Esophagus muscularis mucosa (tissue), 4 donors: ENCODE measurements at regions not wholly inside any gene's neighbourhood (a gene's known extent, or its start where the extent isn't known, plus 50 kb on each side); places are given as distances from the start of the nearest gene placed in this dataset.
"Not testable (repeated sequence)": the region's sequence is repeated elsewhere in the genome, so short reads cannot be mapped to it uniquely, and the experiment has no call there.

ENCODE experiments used
- DNase-seq: peaks from one replicate; pipeline ENCODE4 v3.0.0-alpha.2; 2017; ENCODE audit errors: extremely low spot score
- H3K27ac ChIP-seq, 4 donors: fragments of 200-600 bp; sonication (generic); replicated peaks in 1 of 4; 1 replicate in 3 of 4; 2 replicates in 1 of 4; pipeline ENCODE4 v1.5.1; 2016 to 2019; ENCODE audit warnings: mild to moderate bottlenecking in 1 of 4
- H3K27me3 ChIP-seq, 4 donors: fragments of 200-600 bp; sonication (generic); one replicate each; pipeline versions ENCODE4 v1.5.1 to v1.6.0; 2016 to 2019
- H3K36me3 ChIP-seq, 4 donors: fragments of 200-600 bp; sonication (generic); one replicate each; pipeline ENCODE4 v1.5.1; 2016 to 2019
- H3K4me1 ChIP-seq, 4 donors: fragments of 200-600 bp; sonication (generic); one replicate each; pipeline ENCODE4 v1.5.1; 2016 to 2019
- H3K4me3 ChIP-seq, 4 donors: fragments of 200-600 bp; sonication (generic); 1 replicate in 2 of 4; 2 replicates in 2 of 4; pipeline ENCODE4 v1.5.1; 2016 to 2019; ENCODE audit warnings: mild to moderate bottlenecking in 4 of 4, moderate library complexity in 1 of 4
- H3K9me3 ChIP-seq, 4 donors: fragments of 200-600 bp; sonication (generic); 1 replicate in 3 of 4; 2 replicates in 1 of 4; pipeline ENCODE4 v1.5.1; 2016 to 2019
- EP300 ChIP-seq: sonication (generic); formaldehyde crosslinking; IDR thresholded peaks from one replicate; pipeline ENCODE4 v1.6.1; 2017; ENCODE audit warnings: antibody characterized with exemption
- POLR2A ChIP-seq: fragments of 450-650 bp; IDR thresholded peaks from one replicate; pipeline ENCODE4 v1.6.1; 2017; ENCODE audit warnings: antibody characterized with exemption, moderate library complexity, mild to moderate bottlenecking, low read depth
- POLR2AphosphoS5 ChIP-seq, 2 donors: sonication (generic); formaldehyde crosslinking; IDR thresholded peaks; one replicate each; pipeline ENCODE4 v1.6.1; 2017; ENCODE audit warnings: antibody characterized with exemption in 2 of 2
- WGBS: methylation state at CpG from one replicate; pipeline ENCODE4 v1.1.5; 2018; 5-methylcytosine and 5-hydroxymethylcytosine counted together
- intact Hi-C: fragments of 100-400 bp; cut with DNase I; formaldehyde crosslinking; loops from one replicate; pipeline ENCODE4 v1.15.1; 2023
- TF ChIP-seq, protein P1 (sequence below), 3 experiments: fragments of 200-600 bp in 2 of 3; fragments of 450-650 bp in 1 of 3; sonication (generic) in 2 of 3; IDR thresholded peaks; one replicate each; pipeline ENCODE4 v1.5.1; 2017 to 2019; ENCODE audit warnings: antibody characterized with exemption in 3 of 3, mild to moderate bottlenecking in 2 of 3, moderate library complexity in 1 of 3

DNA sequence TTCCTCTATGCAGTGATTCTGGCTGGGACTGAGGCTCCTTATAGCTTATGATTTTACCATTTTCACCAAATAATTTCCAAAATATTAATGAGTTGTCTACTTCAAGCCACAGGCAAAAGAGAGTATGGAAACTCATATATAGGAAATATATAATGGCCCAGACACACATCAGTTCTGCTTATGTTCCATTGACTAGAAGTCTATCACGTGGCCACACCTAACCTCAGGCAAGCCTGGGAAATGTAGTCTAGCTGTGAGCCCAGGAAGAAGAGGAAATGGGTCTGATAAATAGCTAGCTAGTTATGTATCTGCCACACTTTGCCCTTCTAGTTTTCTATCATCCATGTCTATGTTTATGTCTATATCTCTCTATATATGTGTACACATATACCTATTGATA is 195.1 kb downstream of the OTOL1 start:
- TF ChIP-seq EP300 (no peak), POLR2A (no peak), POLR2AphosphoS5 (IDR thresholded peaks at IDR 0.05) (no peak)
- TF ChIP-seq, protein P1, sequence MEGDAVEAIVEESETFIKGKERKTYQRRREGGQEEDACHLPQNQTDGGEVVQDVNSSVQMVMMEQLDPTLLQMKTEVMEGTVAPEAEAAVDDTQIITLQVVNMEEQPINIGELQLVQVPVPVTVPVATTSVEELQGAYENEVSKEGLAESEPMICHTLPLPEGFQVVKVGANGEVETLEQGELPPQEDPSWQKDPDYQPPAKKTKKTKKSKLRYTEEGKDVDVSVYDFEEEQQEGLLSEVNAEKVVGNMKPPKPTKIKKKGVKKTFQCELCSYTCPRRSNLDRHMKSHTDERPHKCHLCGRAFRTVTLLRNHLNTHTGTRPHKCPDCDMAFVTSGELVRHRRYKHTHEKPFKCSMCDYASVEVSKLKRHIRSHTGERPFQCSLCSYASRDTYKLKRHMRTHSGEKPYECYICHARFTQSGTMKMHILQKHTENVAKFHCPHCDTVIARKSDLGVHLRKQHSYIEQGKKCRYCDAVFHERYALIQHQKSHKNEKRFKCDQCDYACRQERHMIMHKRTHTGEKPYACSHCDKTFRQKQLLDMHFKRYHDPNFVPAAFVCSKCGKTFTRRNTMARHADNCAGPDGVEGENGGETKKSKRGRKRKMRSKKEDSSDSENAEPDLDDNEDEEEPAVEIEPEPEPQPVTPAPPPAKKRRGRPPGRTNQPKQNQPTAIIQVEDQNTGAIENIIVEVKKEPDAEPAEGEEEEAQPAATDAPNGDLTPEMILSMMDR (IDR thresholded peaks at IDR 0.05), result no peak
- Histone ChIP-seq H3K4me3 (no peak overlapping the region), H3K9me3 (no peaks in the 10 kb centered on the region), H3K4me1 (no peaks in the 10 kb centered on the region), H3K36me3 (no peaks in the 10 kb centered on the region), H3K27ac (no peak overlapping the region), H3K27me3 (no peaks in the 10 kb centered on the region)
- 82% methylated on average over 1 of the region's 1 CpG for WGBS
- intact Hi-C loops, result no loop called here
- DNase-seq, result no peak

DNA sequence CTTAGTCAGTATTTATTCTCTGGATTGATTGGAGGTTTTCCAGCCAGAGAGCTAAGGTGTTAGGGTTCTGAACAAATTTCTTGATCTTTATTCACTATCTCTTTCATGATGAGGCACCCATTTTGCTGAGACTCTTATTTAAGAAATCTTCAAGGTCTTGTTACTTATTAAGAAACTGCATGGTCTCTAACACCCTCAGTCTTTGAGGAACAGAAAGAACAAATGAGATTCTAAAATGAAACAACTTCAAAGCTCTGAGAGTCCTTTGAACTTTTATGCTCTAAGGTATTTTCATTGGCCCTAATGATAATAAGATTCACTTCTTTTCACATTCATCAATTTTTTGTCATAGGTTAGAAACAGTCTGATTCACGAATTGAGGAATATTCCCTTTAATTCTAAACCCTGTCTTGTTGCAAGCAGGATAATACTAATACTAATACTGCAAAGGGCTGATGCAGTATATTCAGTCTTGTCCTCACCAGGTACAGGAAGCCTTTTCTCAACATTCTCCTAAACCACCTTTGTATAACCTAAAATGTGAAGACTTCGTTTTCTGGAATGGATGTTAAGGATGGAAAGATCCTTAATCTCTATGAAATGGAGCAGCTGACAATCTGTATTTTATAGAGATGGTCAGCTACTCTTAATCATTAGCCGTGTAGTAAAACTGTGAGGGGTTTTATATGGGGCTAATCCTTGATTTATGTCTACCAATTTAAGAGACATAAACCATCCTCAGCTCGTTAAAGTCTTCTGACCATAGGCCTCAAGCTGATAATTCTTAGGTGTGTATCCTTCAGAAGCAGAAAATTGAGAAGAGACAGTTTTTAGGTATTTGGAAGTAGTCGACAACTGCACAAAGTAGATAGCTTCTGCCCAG is 198.3 kb downstream of the OTOL1 start:
- H3K36me3 ChIP-seq, result no peaks in the 10 kb centered on the region
- intact Hi-C loops, result no loop called here
- H3K9me3 ChIP-seq, result no peaks in the 10 kb centered on the region
- TF ChIP-seq POLR2AphosphoS5 (IDR thresholded peaks at IDR 0.05) (no peak), POLR2A (no peak), EP300 (no peak)
- TF ChIP-seq, protein P1 (IDR thresholded peaks at IDR 0.05), result no peak
- H3K27me3 ChIP-seq, result no peaks in the 10 kb centered on the region
- no peak overlapping the region for H3K4me3 ChIP-seq
- no peak for DNase-seq
- H3K4me1 ChIP-seq, result no peaks in the 10 kb centered on the region
- no peak overlapping the region for H3K27ac ChIP-seq
- 81% methylated on average over 5 of the region's 5 CpGs for WGBS

DNA sequence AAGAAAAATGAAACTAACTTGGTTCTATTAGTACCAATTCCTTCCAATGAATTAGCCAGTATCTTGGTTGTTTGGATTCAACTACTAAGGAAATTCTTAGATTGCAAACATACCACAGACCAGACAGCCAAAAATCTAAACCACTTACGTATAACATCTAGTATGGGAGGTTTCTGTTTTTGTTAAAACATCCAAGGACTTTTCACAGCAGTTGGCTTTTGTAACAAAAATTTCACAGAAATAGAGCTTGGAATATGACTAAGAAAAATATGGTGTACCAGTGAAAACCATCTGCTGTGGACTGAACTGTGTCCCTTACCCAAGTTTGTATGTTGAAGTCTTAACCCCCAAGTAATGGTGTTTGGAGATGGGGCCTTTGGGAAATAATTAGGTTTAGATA is 199.2 kb downstream of the OTOL1 start:
- DNase-seq, result no peak
- intact Hi-C loops, result no loop called here
- H3K4me1 ChIP-seq, result no peaks in the 10 kb centered on the region
- no peak overlapping the region for H3K4me3 ChIP-seq
- no peak overlapping the region for H3K27ac ChIP-seq
- no peaks in the 10 kb centered on the region for H3K27me3 ChIP-seq
- H3K36me3 ChIP-seq, result no peaks in the 10 kb centered on the region
- TF ChIP-seq POLR2AphosphoS5 (IDR thresholded peaks at IDR 0.05) (no peak), EP300 (no peak), POLR2A (no peak)
- TF ChIP-seq, protein P1 (IDR thresholded peaks at IDR 0.05), result no peak
- H3K9me3 ChIP-seq, result no peaks in the 10 kb centered on the region
- 50% methylated on average over 1 of the region's 1 CpG for WGBS

DNA sequence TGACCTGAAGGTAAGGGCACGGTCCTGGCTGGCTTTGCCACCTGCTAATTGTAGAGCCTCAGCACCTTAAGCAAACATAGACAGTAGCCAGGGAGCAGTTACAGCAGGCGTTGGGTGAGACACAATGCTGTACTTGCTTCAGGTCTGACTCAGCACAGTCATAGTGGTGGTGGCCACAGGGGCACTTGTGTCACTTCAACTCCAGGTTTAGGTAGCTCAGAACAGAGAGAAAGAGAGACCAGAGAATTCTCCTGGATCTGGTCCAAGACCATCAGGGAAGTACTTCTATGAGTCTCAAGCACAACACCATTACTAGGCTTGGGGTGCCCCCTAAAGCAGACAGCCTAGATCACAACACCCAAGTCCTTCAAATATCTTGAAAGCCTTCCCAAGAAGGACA is 204.4 kb downstream of the OTOL1 start:
- Histone ChIP-seq H3K36me3 (no peaks in the 10 kb centered on the region), H3K9me3 (no peaks in the 10 kb centered on the region), H3K27me3 (no peaks in the 10 kb centered on the region), H3K4me1 (no peaks in the 10 kb centered on the region), H3K27ac (no peak overlapping the region), H3K4me3 (no peak overlapping the region)
- no peak for DNase-seq
- 86% methylated on average over 2 of the region's 2 CpGs for WGBS
- intact Hi-C loops, result no loop called here
- TF ChIP-seq POLR2A (no peak), EP300 (no peak), POLR2AphosphoS5 (IDR thresholded peaks at IDR 0.05) (no peak)
- TF ChIP-seq, protein P1 (IDR thresholded peaks at IDR 0.05), result no peak

DNA sequence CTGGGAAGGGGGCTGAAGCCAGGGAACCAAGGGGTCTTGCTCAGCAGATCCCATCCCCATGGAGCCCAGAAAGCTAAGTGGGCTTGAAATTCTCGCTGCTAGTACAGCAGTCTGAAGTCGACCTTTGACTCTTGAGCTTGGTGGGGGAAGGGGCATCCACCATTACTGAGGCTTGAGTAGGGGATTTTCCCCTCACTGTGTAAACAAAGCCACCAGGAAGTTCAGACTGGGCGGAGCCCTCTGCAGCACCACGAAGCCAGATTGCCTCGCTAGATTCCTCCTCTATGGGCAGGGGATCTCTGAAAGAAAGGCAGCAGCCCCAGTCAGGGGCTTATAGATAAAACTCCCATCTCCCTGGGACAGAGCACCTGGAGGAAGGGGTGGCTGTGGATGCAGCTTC is 210.6 kb downstream of the OTOL1 start:
- intact Hi-C loops, H3K9me3 ChIP-seq: not testable (repeated sequence)

More for the DNA sequence above, 210.6 kb downstream of the OTOL1 start:
- not testable (repeated sequence) for H3K27me3 ChIP-seq, DNase-seq, H3K4me3 ChIP-seq, H3K27ac ChIP-seq, H3K36me3 ChIP-seq, H3K4me1 ChIP-seq
- WGBS, result 88% methylated on average over 5 of the region's 5 CpGs
